ENCODE measurements at regions not wholly inside any gene's neighbourhood (a gene's known extent, or its start where the extent isn't known, plus 50 kb on each side); places are given as distances from the start of the nearest gene placed in this dataset.

DNA sequence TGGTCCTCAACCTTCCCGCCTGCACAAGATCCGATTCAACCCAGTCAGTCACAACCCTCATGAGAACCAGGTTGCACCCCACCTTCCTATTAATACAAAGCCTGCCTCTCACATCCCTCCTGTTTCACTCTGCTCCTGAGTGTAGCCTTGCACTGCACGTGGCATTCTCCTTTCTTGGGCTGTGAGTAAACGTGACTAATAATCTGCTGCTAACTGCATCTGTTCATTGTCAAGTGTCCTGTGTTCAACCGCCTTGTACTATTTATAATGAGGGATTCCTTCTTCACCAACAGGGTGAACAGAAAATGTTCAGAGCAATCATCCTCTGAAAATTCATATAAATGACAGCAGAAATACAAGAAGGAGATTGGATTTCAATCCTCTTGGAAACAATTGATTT lies 1608.2 kb downstream of the SLITRK5 start:
- no peak for TF ChIP-seq KDM1A (IDR thresholded peaks at IDR 0.05; ENCODE audit: low read depth)
- TF ChIP-seq MAFK (IDR thresholded peaks at IDR 0.05; ENCODE audit: partially characterized antibody) = no peak
- TF ChIP-seq, protein P1, sequence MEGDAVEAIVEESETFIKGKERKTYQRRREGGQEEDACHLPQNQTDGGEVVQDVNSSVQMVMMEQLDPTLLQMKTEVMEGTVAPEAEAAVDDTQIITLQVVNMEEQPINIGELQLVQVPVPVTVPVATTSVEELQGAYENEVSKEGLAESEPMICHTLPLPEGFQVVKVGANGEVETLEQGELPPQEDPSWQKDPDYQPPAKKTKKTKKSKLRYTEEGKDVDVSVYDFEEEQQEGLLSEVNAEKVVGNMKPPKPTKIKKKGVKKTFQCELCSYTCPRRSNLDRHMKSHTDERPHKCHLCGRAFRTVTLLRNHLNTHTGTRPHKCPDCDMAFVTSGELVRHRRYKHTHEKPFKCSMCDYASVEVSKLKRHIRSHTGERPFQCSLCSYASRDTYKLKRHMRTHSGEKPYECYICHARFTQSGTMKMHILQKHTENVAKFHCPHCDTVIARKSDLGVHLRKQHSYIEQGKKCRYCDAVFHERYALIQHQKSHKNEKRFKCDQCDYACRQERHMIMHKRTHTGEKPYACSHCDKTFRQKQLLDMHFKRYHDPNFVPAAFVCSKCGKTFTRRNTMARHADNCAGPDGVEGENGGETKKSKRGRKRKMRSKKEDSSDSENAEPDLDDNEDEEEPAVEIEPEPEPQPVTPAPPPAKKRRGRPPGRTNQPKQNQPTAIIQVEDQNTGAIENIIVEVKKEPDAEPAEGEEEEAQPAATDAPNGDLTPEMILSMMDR (IDR thresholded peaks at IDR 0.05) = no peak
- TF ChIP-seq POLR2AphosphoS2 (conservative IDR thresholded peaks at IDR 0.05; ENCODE audit: low read length) = no peak
- no peak for TF ChIP-seq RCOR1 (IDR thresholded peaks at IDR 0.05; ENCODE audit: low read depth, low read length)
